ENCODE measurements at regions not wholly inside any gene's neighbourhood (a gene's known extent, or its start where the extent isn't known, plus 50 kb on each side); places are given as distances from the start of the nearest gene placed in this dataset.

- H3K4me3 ChIP-seq (ENCODE audit: low read depth, poor library complexity, severe bottlenecking), result no peak overlapping the region
- 69 to 81% methylated on average over 3 of the region's 3 CpGs for WGBS, 2 donors
- TF ChIP-seq POLR2A (IDR thresholded peaks at IDR 0.05) (no peak), CTCF (IDR thresholded peaks at IDR 0.05) (no peak)
- intact Hi-C loops (cut with DNase I; ENCODE audit: low total_unique reads), result no loop called here
- DNase-seq (ENCODE audit: low spot score in 2 of 2), result no peak
Measured at GRCh38 chr13:31503626-31504025, 235.7 kb upstream of the RXFP2 start.

- no peak for DNase-seq (ENCODE audit: low spot score in 2 of 2)
- TF ChIP-seq CTCF (IDR thresholded peaks at IDR 0.05), result no peak
- no peak for TF ChIP-seq POLR2A (IDR thresholded peaks at IDR 0.05)
- intact Hi-C loops (cut with DNase I; ENCODE audit: low total_unique reads), result no loop called here
- WGBS, 2 donors, result 48 to 92% methylated on average over 3 of the region's 3 CpGs
- H3K4me3 ChIP-seq (ENCODE audit: low read depth, poor library complexity, severe bottlenecking), result no peak overlapping the region
Measured at GRCh38 chr13:31504918-31505317, 234.4 kb upstream of the RXFP2 start.

GRCh38 chr13:31512331-31512730 is 227.0 kb upstream of the RXFP2 start:
- WGBS, 2 donors, result 55 to 60% methylated on average over 3 of the region's 3 CpGs
- DNase-seq (ENCODE audit: low spot score in 2 of 2), result no peak
- no peak overlapping the region for H3K4me3 ChIP-seq (ENCODE audit: low read depth, poor library complexity, severe bottlenecking)
- TF ChIP-seq CTCF (IDR thresholded peaks at IDR 0.05) (no peak), POLR2A (IDR thresholded peaks at IDR 0.05) (no peak)
- intact Hi-C loops (cut with DNase I; ENCODE audit: low total_unique reads), result no loop called here

- 93% methylated on average over 1 of the region's 1 CpG for WGBS, 2 donors
- TF ChIP-seq CTCF (IDR thresholded peaks at IDR 0.05) (no peak), POLR2A (IDR thresholded peaks at IDR 0.05) (no peak)
- H3K4me3 ChIP-seq (ENCODE audit: low read depth, poor library complexity, severe bottlenecking), result no peak overlapping the region
- DNase-seq (ENCODE audit: low spot score in 2 of 2), result no peak
- intact Hi-C loops (cut with DNase I; ENCODE audit: low total_unique reads), result no loop called here
Measured at GRCh38 chr13:31514932-31515331, 224.4 kb upstream of the RXFP2 start.

GRCh38 chr13:31515427-31515826 is 223.9 kb upstream of the RXFP2 start:
- WGBS, 2 donors, result 57 to 59% methylated on average over 1 of the region's 1 CpG

More at GRCh38 chr13:31515427-31515826, 223.9 kb upstream of the RXFP2 start:
- no peak for DNase-seq (ENCODE audit: low spot score in 2 of 2)
- H3K4me3 ChIP-seq (ENCODE audit: low read depth, poor library complexity, severe bottlenecking), result no peak overlapping the region
- TF ChIP-seq CTCF (IDR thresholded peaks at IDR 0.05), result no peak
- TF ChIP-seq POLR2A (IDR thresholded peaks at IDR 0.05), result no peak
- intact Hi-C loops (cut with DNase I; ENCODE audit: low total_unique reads), result no loop called here
